ENCODE measurements at regions not wholly inside any gene's neighbourhood (a gene's known extent, or its start where the extent isn't known, plus 50 kb on each side); places are given as distances from the start of the nearest gene placed in this dataset.

GRCh38 chr14:104297721-104298401 is 159.5 kb downstream of the KIF26A start:
- 88 to 90% methylated on average over 6 to 8 of the region's 11 CpGs for WGBS, 2 donors
- Histone ChIP-seq H3K4me3 (replicated peaks in 1 of 3) (no peak overlapping the region), H3K27ac (no peak overlapping the region), H3K4me1 (no peaks in the 10 kb centered on the region), H3K9me3 (no peaks in the 10 kb centered on the region), H3K27me3 (no peaks in the 10 kb centered on the region), H3K36me3 (no peaks in the 10 kb centered on the region)
- intact Hi-C loops (cut with DNase I) = no loop called here
- TF ChIP-seq CTCF (IDR thresholded peaks at IDR 0.05) (no peak), POLR2A (IDR thresholded peaks at IDR 0.05) (no peak)
- no peak for DNase-seq

- Histone ChIP-seq H3K27me3 (no peaks in the 10 kb centered on the region), H3K27ac (no peak overlapping the region), H3K4me3 (replicated peaks in 1 of 3) (no peak overlapping the region), H3K36me3 (no peaks in the 10 kb centered on the region), H3K4me1 (no peaks in the 10 kb centered on the region), H3K9me3 (no peaks in the 10 kb centered on the region)
- TF ChIP-seq POLR2A (IDR thresholded peaks at IDR 0.05) (no peak), CTCF (IDR thresholded peaks at IDR 0.05) (no peak)
- intact Hi-C loops (cut with DNase I) = no loop called here
- 98 to 100% methylated on average over 3 of the region's 3 CpGs for WGBS, 2 donors
- DNase-seq = no peak
Observed at GRCh38 chr14:104298458-104298857, 160.1 kb downstream of the KIF26A start.

- no peaks in the 10 kb centered on the region for H3K9me3 ChIP-seq
- no peak overlapping the region for H3K27ac ChIP-seq
- intact Hi-C loops (cut with DNase I) = no loop called here
- H3K4me3 ChIP-seq (replicated peaks in 1 of 3) = no peak overlapping the region
- H3K27me3 ChIP-seq = no peaks in the 10 kb centered on the region
- DNase-seq = no peak
- H3K4me1 ChIP-seq = no peaks in the 10 kb centered on the region
- no peaks in the 10 kb centered on the region for H3K36me3 ChIP-seq
- 68 to 72% methylated on average over 20 to 22 of the region's 28 CpGs for WGBS, 2 donors
- TF ChIP-seq POLR2A (IDR thresholded peaks at IDR 0.05) (no peak), CTCF (IDR thresholded peaks at IDR 0.05) (no peak)
Observed at GRCh38 chr14:104299993-104300761, 161.8 kb downstream of the KIF26A start.

- intact Hi-C loops (cut with DNase I) = no loop called here
- TF ChIP-seq POLR2A (IDR thresholded peaks at IDR 0.05) (no peak), CTCF (IDR thresholded peaks at IDR 0.05) (no peak)
Observed at GRCh38 chr14:104301731-104302460, 163.5 kb downstream of the KIF26A start.

More at GRCh38 chr14:104301731-104302460, 163.5 kb downstream of the KIF26A start:
- Histone ChIP-seq H3K36me3 (no peaks in the 10 kb centered on the region), H3K4me3 (replicated peaks in 1 of 3) (no peak overlapping the region), H3K4me1 (no peaks in the 10 kb centered on the region), H3K27ac (no peak overlapping the region), H3K9me3 (no peaks in the 10 kb centered on the region), H3K27me3 (no peaks in the 10 kb centered on the region)
- WGBS, 2 donors = 72 to 82% methylated on average over 14 to 17 of the region's 29 CpGs
- DNase-seq = no peak
